ENCODE measurements at regions not wholly inside any gene's neighbourhood (a gene's known extent, or its start where the extent isn't known, plus 50 kb on each side); places are given as distances from the start of the nearest gene placed in this dataset.

- Histone ChIP-seq H3K14ac (ENCODE audit: low read length) (peak overlapping the region; percentile 21), H3K9me3 (replicated peaks in 1 of 2; ENCODE audit: control insufficient read depth in 2 of 2, insufficient read depth in 1 of 2, low read depth in 1 of 2, low read length in 2 of 2) (no peaks in the 10 kb centered on the region), H3K4me1 (ENCODE audit: control insufficient read depth in 2 of 2, insufficient read depth in 1 of 2, low read depth in 1 of 2, low read length in 2 of 2) (peaks cover 7 to 13% of the 10 kb centered on the region in 2 donors), H3K27me3 (ENCODE audit: control insufficient read depth in 3 of 3, insufficient read depth in 3 of 3, low read depth in 1 of 3, low read length in 3 of 3) (peaks cover 0 to 40% (median 0%) of the 10 kb centered on the region in 3 experiments), H2BK5ac (ENCODE audit: low read length) (peak overlapping the region; percentile 66), H2AFZ (ENCODE audit: low read length) (peak overlapping the region; percentile 69), H3K18ac (ENCODE audit: low read length) (peak overlapping the region; percentile 91), H2BK12ac (ENCODE audit: low read length) (peak overlapping the region; percentile 90), H2BK15ac (ENCODE audit: low read length) (peak overlapping the region; percentile 67), H3K4me3 (ENCODE audit: low read length in 2 of 2) (no peak overlapping the region), H3K27ac (replicated peaks; ENCODE audit: low read length) (peak overlapping the region; percentile 22), H3K23ac (ENCODE audit: low read depth, low read length, poor library complexity) (no peak overlapping the region), H3K36me3 (replicated peaks in 1 of 2; ENCODE audit: control insufficient read depth in 2 of 2, insufficient read depth in 2 of 2, low read length in 2 of 2) (no peaks in the 10 kb centered on the region), H3K4me2 (ENCODE audit: insufficient read depth, low read length, poor library complexity, severe bottlenecking) (no peak overlapping the region), H2AK5ac (ENCODE audit: low read depth, low read length) (no peak overlapping the region), H3K9ac (ENCODE audit: low read depth, low read length, poor library complexity) (peak overlapping the region; percentile 77), H4K91ac (ENCODE audit: low read depth, low read length, poor library complexity) (peak overlapping the region; percentile 85), H4K8ac (ENCODE audit: low read depth, low read length) (no peak overlapping the region), H3K4ac (ENCODE audit: low read length) (no peak overlapping the region), H2BK120ac (ENCODE audit: low read depth, low read length) (no peak overlapping the region), H3K79me1 (ENCODE audit: low read depth, low read length) (no peaks in the 10 kb centered on the region)
- DNase-seq (ENCODE audit: low spot score): peak; percentile 9
- WGBS, 2 donors (ENCODE audit: extremely low coverage in 2 of 2, insufficient read length in 2 of 2, insufficient replicate concordance in 1 of 2): no CpG with 5 or more reads among the region's 12 CpGs
These were observed 76.9 kb downstream of the PJA1 start for GRCh38 chrX:69088171-69088938.

- peaks cover 16 to 25% of the 10 kb centered on the region in 2 donors for H3K4me1 ChIP-seq (ENCODE audit: control insufficient read depth in 2 of 2, insufficient read depth in 1 of 2, low read depth in 1 of 2, low read length in 2 of 2)
- H4K8ac ChIP-seq (ENCODE audit: low read depth, low read length): no peak overlapping the region
- no peak overlapping the region for H4K91ac ChIP-seq (ENCODE audit: low read depth, low read length, poor library complexity)
- no peaks in the 10 kb centered on the region for H3K36me3 ChIP-seq (replicated peaks in 1 of 2; ENCODE audit: control insufficient read depth in 2 of 2, insufficient read depth in 2 of 2, low read length in 2 of 2)
- H2BK120ac ChIP-seq (ENCODE audit: low read depth, low read length): no peak overlapping the region
- H3K79me1 ChIP-seq (ENCODE audit: low read depth, low read length): no peaks in the 10 kb centered on the region
- no peak overlapping the region for H3K4ac ChIP-seq (ENCODE audit: low read length)
- no peak overlapping the region for H3K4me3 ChIP-seq (ENCODE audit: low read length in 2 of 2)
- no peak overlapping the region for H3K4me2 ChIP-seq (ENCODE audit: insufficient read depth, low read length, poor library complexity, severe bottlenecking)
- WGBS, 2 donors (ENCODE audit: extremely low coverage in 2 of 2, insufficient read length in 2 of 2, insufficient replicate concordance in 1 of 2): no CpG with 5 or more reads among the region's 4 CpGs
- H3K9me3 ChIP-seq (replicated peaks in 1 of 2; ENCODE audit: control insufficient read depth in 2 of 2, insufficient read depth in 1 of 2, low read depth in 1 of 2, low read length in 2 of 2): no peaks in the 10 kb centered on the region
- H3K23ac ChIP-seq (ENCODE audit: low read depth, low read length, poor library complexity): no peak overlapping the region
- H2BK5ac ChIP-seq (ENCODE audit: low read length): no peak overlapping the region
- no peak overlapping the region for H2AFZ ChIP-seq (ENCODE audit: low read length)
- H2BK15ac ChIP-seq (ENCODE audit: low read length): no peak overlapping the region
- no peak overlapping the region for H3K18ac ChIP-seq (ENCODE audit: low read length)
- no peak overlapping the region for H2AK5ac ChIP-seq (ENCODE audit: low read depth, low read length)
- no peak for DNase-seq (ENCODE audit: low spot score)
- H3K27ac ChIP-seq (replicated peaks; ENCODE audit: low read length): no peak overlapping the region
- H2BK12ac ChIP-seq (ENCODE audit: low read length): no peak overlapping the region
- H3K27me3 ChIP-seq (ENCODE audit: control insufficient read depth in 3 of 3, insufficient read depth in 3 of 3, low read depth in 1 of 3, low read length in 3 of 3): peaks cover 0 to 27% (median 0%) of the 10 kb centered on the region in 3 experiments
- no peak overlapping the region for H3K14ac ChIP-seq (ENCODE audit: low read length)
- no peak overlapping the region for H3K9ac ChIP-seq (ENCODE audit: low read depth, low read length, poor library complexity)
These were observed 79.4 kb downstream of the PJA1 start for GRCh38 chrX:69085826-69086225.

GRCh38 chrX:69085151-69085550 is 80.1 kb downstream of the PJA1 start:
- Histone ChIP-seq H3K79me1 (ENCODE audit: low read depth, low read length) (no peaks in the 10 kb centered on the region), H3K18ac (ENCODE audit: low read length) (no peak overlapping the region), H3K36me3 (replicated peaks in 1 of 2; ENCODE audit: control insufficient read depth in 2 of 2, insufficient read depth in 2 of 2, low read length in 2 of 2) (no peaks in the 10 kb centered on the region), H4K91ac (ENCODE audit: low read depth, low read length, poor library complexity) (no peak overlapping the region), H3K14ac (ENCODE audit: low read length) (no peak overlapping the region), H3K9ac (ENCODE audit: low read depth, low read length, poor library complexity) (no peak overlapping the region), H3K27me3 (ENCODE audit: control insufficient read depth in 3 of 3, insufficient read depth in 3 of 3, low read depth in 1 of 3, low read length in 3 of 3) (peaks cover 0 to 27% (median 0%) of the 10 kb centered on the region in 3 experiments), H3K4me2 (ENCODE audit: insufficient read depth, low read length, poor library complexity, severe bottlenecking) (no peak overlapping the region), H2BK12ac (ENCODE audit: low read length) (no peak overlapping the region), H2BK120ac (ENCODE audit: low read depth, low read length) (no peak overlapping the region), H2BK5ac (ENCODE audit: low read length) (no peak overlapping the region), H3K27ac (replicated peaks; ENCODE audit: low read length) (no peak overlapping the region), H2AK5ac (ENCODE audit: low read depth, low read length) (no peak overlapping the region), H3K4ac (ENCODE audit: low read length) (no peak overlapping the region), H3K4me1 (ENCODE audit: control insufficient read depth in 2 of 2, insufficient read depth in 1 of 2, low read depth in 1 of 2, low read length in 2 of 2) (peaks cover 16 to 27% of the 10 kb centered on the region in 2 donors), H4K8ac (ENCODE audit: low read depth, low read length) (no peak overlapping the region), H2BK15ac (ENCODE audit: low read length) (peak overlapping the region; percentile 58), H3K4me3 (ENCODE audit: low read length in 2 of 2) (no peak overlapping the region), H3K9me3 (replicated peaks in 1 of 2; ENCODE audit: control insufficient read depth in 2 of 2, insufficient read depth in 1 of 2, low read depth in 1 of 2, low read length in 2 of 2) (no peaks in the 10 kb centered on the region), H3K23ac (ENCODE audit: low read depth, low read length, poor library complexity) (no peak overlapping the region), H2AFZ (ENCODE audit: low read length) (no peak overlapping the region)
- DNase-seq (ENCODE audit: low spot score): no peak
- WGBS, 2 donors (ENCODE audit: extremely low coverage in 2 of 2, insufficient read length in 2 of 2, insufficient replicate concordance in 1 of 2): no CpG with 5 or more reads among the region's 1 CpG

DNA sequence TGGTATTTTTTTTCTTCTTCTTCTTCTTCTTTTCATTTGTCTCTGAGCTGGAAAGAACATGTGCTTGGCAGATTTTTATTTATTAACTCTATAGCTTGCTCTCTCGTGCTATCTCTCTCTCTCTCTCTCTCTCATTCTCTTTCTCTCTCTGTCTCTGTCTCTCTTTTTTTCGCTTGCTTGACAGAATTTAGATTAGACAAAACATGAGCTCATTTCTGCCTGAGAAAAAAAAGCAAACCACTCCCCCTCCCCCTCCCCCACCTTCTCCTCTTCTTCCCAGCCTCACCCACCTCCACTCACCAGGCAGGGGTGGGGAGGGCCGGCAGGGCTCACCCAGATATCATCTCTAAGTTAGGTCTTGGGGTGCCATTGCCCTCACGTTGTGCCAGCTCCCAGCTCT is 81.5 kb downstream of the PJA1 start:
- Histone ChIP-seq H3K79me1 (ENCODE audit: low read depth, low read length) (no peaks in the 10 kb centered on the region), H3K9ac (ENCODE audit: low read depth, low read length, poor library complexity) (no peak overlapping the region), H4K8ac (ENCODE audit: low read depth, low read length) (no peak overlapping the region), H3K4ac (ENCODE audit: low read length) (no peak overlapping the region), H2BK15ac (ENCODE audit: low read length) (peak overlapping the region; percentile 17), H3K36me3 (replicated peaks in 1 of 2; ENCODE audit: control insufficient read depth in 2 of 2, insufficient read depth in 2 of 2, low read length in 2 of 2) (no peaks in the 10 kb centered on the region), H3K4me1 (ENCODE audit: control insufficient read depth in 2 of 2, insufficient read depth in 1 of 2, low read depth in 1 of 2, low read length in 2 of 2) (peaks cover 16 to 25% of the 10 kb centered on the region in 2 donors), H2AK5ac (ENCODE audit: low read depth, low read length) (no peak overlapping the region), H2BK12ac (ENCODE audit: low read length) (no peak overlapping the region), H3K4me2 (ENCODE audit: insufficient read depth, low read length, poor library complexity, severe bottlenecking) (no peak overlapping the region), H2BK5ac (ENCODE audit: low read length) (no peak overlapping the region), H3K14ac (ENCODE audit: low read length) (no peak overlapping the region), H3K9me3 (replicated peaks in 1 of 2; ENCODE audit: control insufficient read depth in 2 of 2, insufficient read depth in 1 of 2, low read depth in 1 of 2, low read length in 2 of 2) (no peaks in the 10 kb centered on the region), H3K27ac (replicated peaks; ENCODE audit: low read length) (no peak overlapping the region), H2AFZ (ENCODE audit: low read length) (peak overlapping the region; percentile 8), H3K18ac (ENCODE audit: low read length) (no peak overlapping the region), H3K23ac (ENCODE audit: low read depth, low read length, poor library complexity) (no peak overlapping the region), H3K27me3 (ENCODE audit: control insufficient read depth in 3 of 3, insufficient read depth in 3 of 3, low read depth in 1 of 3, low read length in 3 of 3) (peaks cover 0 to 25% (median 0%) of the 10 kb centered on the region in 3 experiments), H2BK120ac (ENCODE audit: low read depth, low read length) (no peak overlapping the region), H4K91ac (ENCODE audit: low read depth, low read length, poor library complexity) (no peak overlapping the region), H3K4me3 (ENCODE audit: low read length in 2 of 2) (no peak overlapping the region)
- WGBS, 2 donors (ENCODE audit: extremely low coverage in 2 of 2, insufficient read length in 2 of 2, insufficient replicate concordance in 1 of 2): no CpG with 5 or more reads among the region's 4 CpGs
- no peak for DNase-seq (ENCODE audit: low spot score)

Measured in neuronal stem cell (in vitro differentiated cells).